HG02623 (cell line): ENCODE measurements at regions not wholly inside any gene's neighbourhood (a gene's known extent, or its start where the extent isn't known, plus 50 kb on each side); places are given as distances from the start of the nearest gene placed in this dataset.

ENCODE experiments used
- ATAC-seq: cut with Tn5 transposase; IDR thresholded peaks from one replicate; pipeline ENCODE4 v1.9.1; 2021; ENCODE audit warnings: moderate library complexity; ENCODE audit not compliant: unreplicated experiment

- ATAC-seq: no peak
Observed at GRCh38 chr22:47237890-47238480, 475.5 kb downstream of the TBC1D22A start.

DNA sequence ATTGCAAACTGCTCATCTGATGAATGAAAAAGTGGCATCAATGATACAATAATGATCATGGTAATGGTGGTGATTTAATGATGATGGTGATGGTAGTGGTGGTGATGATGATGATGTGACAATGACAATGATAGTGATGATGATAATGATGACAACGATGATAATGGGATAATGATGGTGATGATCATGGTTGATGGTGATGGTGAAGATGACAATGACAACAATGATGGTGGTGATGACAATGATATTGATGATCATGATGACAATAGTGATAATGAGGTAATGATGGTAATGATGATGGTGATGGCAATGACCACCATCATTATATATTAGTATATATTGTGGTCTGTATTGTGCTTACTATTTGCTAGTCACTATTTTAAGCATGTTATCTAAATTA, 474.3 kb downstream of the TBC1D22A start:
- no peak for ATAC-seq

DNA sequence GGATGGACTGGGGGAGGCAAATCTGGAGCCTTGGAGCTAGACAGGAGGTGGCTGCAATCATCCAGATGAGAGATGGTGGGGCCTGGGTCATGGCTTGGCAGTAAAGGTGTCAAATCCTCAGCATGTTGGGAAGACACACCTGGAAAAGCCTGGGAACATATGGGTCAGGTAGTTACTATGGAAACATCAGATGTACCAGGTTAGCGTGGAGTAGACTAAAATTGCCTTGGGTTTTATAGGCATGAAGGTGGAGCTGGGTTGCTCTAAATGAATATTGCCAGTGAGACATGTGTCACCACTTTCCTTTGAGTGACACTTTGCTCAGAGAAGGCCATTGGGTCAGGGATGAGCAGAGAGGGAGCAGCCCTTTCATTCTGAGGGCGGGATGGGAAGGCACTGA, 473.7 kb downstream of the TBC1D22A start:
- ATAC-seq: no peak

DNA sequence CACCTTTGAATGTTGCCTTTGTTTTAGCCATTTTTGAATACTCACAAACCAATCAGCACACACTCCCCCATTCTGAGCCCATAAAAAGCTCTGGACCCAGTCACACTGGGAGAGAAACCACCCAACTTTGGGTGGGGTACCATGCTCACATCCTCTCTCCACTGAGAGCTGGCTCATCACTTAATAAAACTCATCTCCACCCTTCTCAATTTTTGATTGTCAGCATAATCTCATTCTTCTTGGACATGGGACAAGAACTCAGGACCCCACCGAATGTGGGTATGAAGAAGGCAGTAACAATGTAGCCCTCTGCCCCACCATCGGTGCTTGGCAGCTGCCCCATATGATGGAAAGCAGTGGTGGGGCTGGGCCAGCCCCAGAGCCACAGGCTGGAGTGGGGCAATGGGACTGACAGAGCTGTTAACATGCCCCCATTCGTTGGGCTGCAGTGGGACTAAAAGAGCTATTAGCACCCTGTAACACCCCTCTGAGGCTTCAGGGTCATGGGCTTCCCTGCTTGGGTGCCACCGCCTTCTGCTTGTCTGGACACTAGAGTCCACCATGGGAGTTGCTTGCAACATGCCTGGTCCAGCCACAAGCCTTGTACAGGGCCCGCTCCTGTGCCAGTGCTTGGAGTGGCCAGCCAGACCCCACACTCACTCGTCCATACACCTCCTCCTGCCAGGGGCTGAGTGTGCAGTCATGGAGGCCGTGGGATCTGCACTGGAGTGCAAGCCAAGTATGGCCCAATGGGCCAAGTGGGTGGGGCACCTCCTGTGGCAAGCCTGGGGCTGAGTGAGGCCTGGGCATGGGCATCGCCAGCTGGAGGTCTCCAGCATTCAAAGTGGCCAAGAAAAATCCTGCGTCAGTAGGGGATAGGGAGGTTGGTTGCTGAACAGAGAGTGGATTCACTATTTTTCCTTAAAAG, 471.1 kb downstream of the TBC1D22A start:
- no peak for ATAC-seq

DNA sequence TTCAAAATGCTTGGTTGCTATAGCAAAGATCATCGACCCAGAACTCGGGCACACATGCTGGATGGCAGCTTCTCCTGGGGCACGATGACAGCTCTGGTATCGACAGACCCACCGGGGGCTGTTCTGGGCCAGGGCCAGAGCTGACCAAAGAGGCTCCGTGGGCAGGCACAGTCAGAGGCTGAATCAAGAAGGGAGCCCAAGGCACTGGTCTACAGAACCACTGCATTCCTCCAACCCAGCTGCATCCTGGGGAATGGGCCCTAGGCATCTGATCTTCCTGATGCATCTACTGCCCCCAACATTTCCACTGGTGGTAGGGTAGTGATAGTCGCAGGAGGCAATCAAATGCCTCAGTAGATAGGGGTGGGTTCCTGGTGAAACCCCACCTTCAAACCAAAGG, 470.3 kb downstream of the TBC1D22A start:
- no peak for ATAC-seq

DNA sequence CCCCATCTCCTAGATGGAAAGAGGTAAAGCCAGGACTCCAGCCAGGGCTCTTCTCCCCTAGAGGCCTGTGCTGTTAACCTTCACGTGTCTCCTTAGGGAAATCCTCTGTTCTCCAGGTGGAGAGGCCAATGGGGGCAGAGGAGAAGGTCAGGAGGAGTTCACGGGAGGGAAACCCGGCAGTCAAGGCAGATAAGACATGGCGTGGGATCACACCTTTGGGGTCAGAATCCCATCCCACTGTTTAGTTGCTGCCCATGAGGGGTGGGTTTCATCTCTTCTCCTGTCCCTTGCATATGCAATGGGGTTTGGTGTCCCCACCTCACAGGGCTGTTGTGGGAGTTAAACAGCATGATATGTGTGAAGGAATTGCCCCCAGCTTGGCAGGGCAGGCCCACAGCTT, 469.7 kb downstream of the TBC1D22A start:
- no peak for ATAC-seq

- ATAC-seq: no peak
Observed at GRCh38 chr22:47231759-47232158, 469.3 kb downstream of the TBC1D22A start.

DNA sequence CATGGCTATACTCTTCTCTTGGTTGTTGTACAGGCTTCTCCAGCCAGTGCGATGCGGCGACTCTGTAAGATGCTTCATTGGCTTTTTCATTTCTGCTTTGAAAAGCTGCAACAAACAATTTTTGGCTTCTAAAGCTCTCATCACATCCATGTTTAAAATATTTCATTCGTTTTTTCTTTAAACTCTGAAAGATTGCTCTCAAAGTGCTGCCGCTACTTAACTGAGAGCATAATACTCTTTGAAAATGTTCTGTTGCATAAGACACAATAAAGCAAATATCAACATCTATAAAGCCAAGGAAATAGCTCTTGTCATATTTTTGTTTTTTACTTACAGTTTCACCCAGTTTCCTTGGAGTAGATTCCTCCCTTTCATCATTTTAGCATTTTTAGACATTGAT, 468.3 kb downstream of the TBC1D22A start:
- ATAC-seq: no peak

- ATAC-seq: no peak
Observed at GRCh38 chr22:47230251-47230650, 467.8 kb downstream of the TBC1D22A start.

DNA sequence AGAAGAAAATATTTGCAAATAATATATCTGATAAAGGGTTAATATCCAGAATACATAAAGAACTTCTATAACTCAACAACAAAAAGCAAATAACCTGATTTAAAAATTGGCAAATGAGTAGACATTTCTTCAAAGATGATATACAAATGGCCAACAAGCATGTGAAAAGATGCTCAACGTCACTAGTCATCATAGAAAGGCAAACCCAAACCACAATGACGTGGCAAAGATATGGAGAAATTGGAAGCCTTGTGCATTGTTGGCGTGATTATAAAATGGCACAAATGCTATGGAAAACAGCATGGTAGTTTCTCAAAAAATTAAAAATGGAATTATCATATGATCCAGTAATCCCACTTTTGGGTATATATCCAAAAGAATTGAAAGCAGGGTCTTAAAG, 466.3 kb downstream of the TBC1D22A start:
- no peak for ATAC-seq

GRCh38 chr22:47225931-47226633, 463.6 kb downstream of the TBC1D22A start:
- ATAC-seq: no peak

GRCh38 chr22:47225080-47225930, 462.9 kb downstream of the TBC1D22A start:
- no peak for ATAC-seq
